ENCODE measurements at regions not wholly inside any gene's neighbourhood (a gene's known extent, or its start where the extent isn't known, plus 50 kb on each side); places are given as distances from the start of the nearest gene placed in this dataset.

GRCh38 chrX:9392445-9392844 is 72.4 kb upstream of the TBL1X start:
- H3K79me2 ChIP-seq (replicated peaks; ENCODE audit: insufficient read depth), result no peaks in the 10 kb centered on the region
- H3K9me3 Mint-ChIP-seq, result peaks cover 2% of the 10 kb centered on the region; the same call in 1 of the 3 replicates
- H3K27ac ChIP-seq (ENCODE audit: low read depth), result no peak overlapping the region
- H4K20me1 ChIP-seq (replicated peaks; ENCODE audit: insufficient read depth), result no peaks in the 10 kb centered on the region
- H3K4me3 Mint-ChIP-seq, result no peak overlapping the region
- no peaks in the 10 kb centered on the region for H3K36me3 ChIP-seq (ENCODE audit: insufficient read depth)
- DNase-seq (ENCODE audit: low spot score) (no peak), ATAC-seq (no peak)
- no peaks in the 10 kb centered on the region for H3K4me1 ChIP-seq (ENCODE audit: insufficient read depth)
- no peak overlapping the region for H3K4me2 ChIP-seq
- H3K27ac Mint-ChIP-seq, result no peak overlapping the region
- no peaks in the 10 kb centered on the region for H3F3A ChIP-seq (replicated peaks; ENCODE audit: low read depth)
- no peaks in the 10 kb centered on the region for H3K27me3 Mint-ChIP-seq (ENCODE audit: insufficient read depth, low read depth, poor library complexity)
- H2AFZ ChIP-seq, result no peak overlapping the region
- no peak overlapping the region for H3K4me3 ChIP-seq
- H3K36me3 Mint-ChIP-seq (ENCODE audit: low read depth), result no peaks in the 10 kb centered on the region
- H3K9me2 ChIP-seq (ENCODE audit: insufficient read depth), result no peaks in the 10 kb centered on the region
- no peaks in the 10 kb centered on the region for H3K27me3 ChIP-seq (ENCODE audit: insufficient read depth)
- H3K4me1 Mint-ChIP-seq, result no peaks in the 10 kb centered on the region
- TF ChIP-seq JUNB (IDR thresholded peaks at IDR 0.05; ENCODE audit: unreplicated experiment), result no peak
- TF ChIP-seq EZH2phosphoT487 (IDR thresholded peaks at IDR 0.05; ENCODE audit: unreplicated experiment), result no peak
- no peak for TF ChIP-seq ETS1 (IDR thresholded peaks at IDR 0.05)
- TF ChIP-seq CTCF (conservative IDR thresholded peaks at IDR 0.05; ENCODE audit: low read depth in 2 of 2), result no peak
- no peak for TF ChIP-seq STAT1 (IDR thresholded peaks at IDR 0.05; ENCODE audit: unreplicated experiment)
- no peak for TF ChIP-seq ZNF114 (CRISPR knock-in tag; IDR thresholded peaks at IDR 0.05)
- TF ChIP-seq REST (IDR thresholded peaks at IDR 0.05; ENCODE audit: unreplicated experiment), result no peak
- no peak for TF ChIP-seq ZNF331 (CRISPR knock-in tag; IDR thresholded peaks at IDR 0.05; ENCODE audit: low read depth)
- TF ChIP-seq NANOG (IDR thresholded peaks at IDR 0.05; ENCODE audit: borderline replicate concordance), result no peak
- no peak for TF ChIP-seq ZNF462 (CRISPR knock-in tag; IDR thresholded peaks at IDR 0.05)
- TF ChIP-seq CREB1 (CRISPR knock-in tag; IDR thresholded peaks at IDR 0.05; ENCODE audit: low read depth), result no peak
- TF ChIP-seq POLR2AphosphoS5 (IDR thresholded peaks at IDR 0.05; ENCODE audit: low read depth), result no peak

Measured in GM23338 (cell line).